SK-N-SH treated with all-trans-retinoic acid at 6 μM for 48 hours (cell line): ENCODE measurements at regions not wholly inside any gene's neighbourhood (a gene's known extent, or its start where the extent isn't known, plus 50 kb on each side); places are given as distances from the start of the nearest gene placed in this dataset.

Experiments
- ATAC-seq: fragments of 200-7000 bp; cut with Tn5 transposase; 3 replicates; pipeline ENCODE4 v1.9.1; 2020; ENCODE audit warnings: mild to moderate bottlenecking, moderate library complexity
- ARNTL ChIP-seq: fragments of 450-650 bp; formaldehyde crosslinking; IDR thresholded peaks from 2 replicates; pipeline ENCODE4 v1.5.0; 2020; ENCODE audit warnings: low read depth, mild to moderate bottlenecking, moderate library complexity, borderline replicate concordance
- BACH2 ChIP-seq: fragments of 250-450 bp; sonication (Bioruptor Pico); IDR thresholded peaks from 2 replicates; pipeline ENCODE4 v1.9.0; 2021; ENCODE audit warnings: mild to moderate bottlenecking, borderline replicate concordance
- CREB5 ChIP-seq: fragments of 250-450 bp; sonication (Bioruptor Pico); IDR thresholded peaks from 2 replicates; pipeline ENCODE4 v1.5.1; 2020; ENCODE audit warnings: low read depth, mild to moderate bottlenecking, moderate library complexity
- CSDC2 ChIP-seq: fragments of 250-450 bp; sonication (Bioruptor Pico); IDR thresholded peaks from 2 replicates; pipeline ENCODE4 v1.5.0; 2020; ENCODE audit warnings: mild to moderate bottlenecking, moderate library complexity
- CSRNP3 ChIP-seq: fragments of 250-450 bp; sonication (Bioruptor Pico); IDR thresholded peaks from 2 replicates; pipeline ENCODE4 v1.5.1; 2021; ENCODE audit warnings: mild to moderate bottlenecking, moderate library complexity
- ESRRG ChIP-seq: fragments of 250-450 bp; sonication (Bioruptor Pico); IDR thresholded peaks from 2 replicates; pipeline ENCODE4 v1.6.1; 2021; ENCODE audit warnings: mild to moderate bottlenecking
- GLIS3 ChIP-seq: fragments of 250-450 bp; sonication (Bioruptor Pico); IDR thresholded peaks from 2 replicates; pipeline ENCODE4 v1.5.0; 2020; ENCODE audit warnings: mild to moderate bottlenecking, moderate library complexity
- ISL1 ChIP-seq: fragments of 250-450 bp; sonication (Bioruptor Pico); IDR thresholded peaks from 2 replicates; pipeline ENCODE4 v2.1.2; 2022; ENCODE audit warnings: mild to moderate bottlenecking, moderate library complexity
- OSR1 ChIP-seq: fragments of 250-450 bp; sonication (Bioruptor Pico); IDR thresholded peaks from 2 replicates; pipeline ENCODE4 v1.8.0; 2022; ENCODE audit warnings: moderate library complexity, mild to moderate bottlenecking, inconsistent platforms
- PATZ1 ChIP-seq: fragments of 250-450 bp; sonication (Bioruptor Pico); IDR thresholded peaks from 2 replicates; pipeline ENCODE4 v1.8.0; 2020; ENCODE audit warnings: mild to moderate bottlenecking, moderate library complexity, borderline replicate concordance
- POU6F1 ChIP-seq: fragments of 250-450 bp; sonication (Bioruptor Pico); IDR thresholded peaks from 2 replicates; pipeline ENCODE4 v1.8.0; 2021; ENCODE audit warnings: low read depth, mild to moderate bottlenecking, moderate library complexity, borderline replicate concordance
- PPARA ChIP-seq: fragments of 250-450 bp; sonication (Bioruptor Pico); IDR thresholded peaks from 2 replicates; pipeline ENCODE4 v1.5.0; 2020; ENCODE audit warnings: mild to moderate bottlenecking, borderline replicate concordance
- RARB ChIP-seq: fragments of 250-450 bp; sonication (Bioruptor Pico); IDR thresholded peaks from 2 replicates; pipeline ENCODE4 v1.8.0; 2021; ENCODE audit warnings: mild to moderate bottlenecking, moderate library complexity
- SNAI2 ChIP-seq: fragments of 250-450 bp; sonication (Bioruptor Pico); IDR thresholded peaks from 2 replicates; pipeline ENCODE4 v1.5.0; 2020; ENCODE audit warnings: mild to moderate bottlenecking, moderate library complexity
- TCF4 ChIP-seq: fragments of 250-450 bp; sonication (Bioruptor Pico); IDR thresholded peaks from 2 replicates; pipeline ENCODE4 v1.8.0; 2021; ENCODE audit warnings: mild to moderate bottlenecking, moderate library complexity, borderline replicate concordance
- TOX ChIP-seq: fragments of 250-450 bp; sonication (Bioruptor Pico); IDR thresholded peaks from 2 replicates; pipeline ENCODE4 v1.8.0; 2021; ENCODE audit warnings: mild to moderate bottlenecking, moderate library complexity, borderline replicate concordance
- TSHZ2 ChIP-seq: fragments of 250-450 bp; sonication (Bioruptor Pico); IDR thresholded peaks from 2 replicates; pipeline ENCODE4 v1.5.0; 2020; ENCODE audit warnings: mild to moderate bottlenecking, moderate library complexity
- ZC3H10 ChIP-seq: fragments of 250-450 bp; sonication (Bioruptor Pico); IDR thresholded peaks from 2 replicates; pipeline ENCODE4 v1.5.1; 2021; ENCODE audit warnings: mild to moderate bottlenecking, moderate library complexity
- ZFP3 ChIP-seq: fragments of 250-450 bp; sonication (Bioruptor Pico); IDR thresholded peaks from 2 replicates; pipeline ENCODE4 v1.5.0; 2020; ENCODE audit warnings: mild to moderate bottlenecking, moderate library complexity
- ZFP30 ChIP-seq: fragments of 450-650 bp; formaldehyde crosslinking; IDR thresholded peaks from 2 replicates; pipeline ENCODE4 v1.5.0; 2022; ENCODE audit warnings: mild to moderate bottlenecking, moderate library complexity
- ZNF565 ChIP-seq: fragments of 450-650 bp; formaldehyde crosslinking; conservative IDR thresholded peaks from 2 replicates; pipeline ENCODE4 v1.5.0; 2020; ENCODE audit warnings: low read depth, mild to moderate bottlenecking, moderate library complexity
- ZNF70 ChIP-seq: fragments of 450-650 bp; formaldehyde crosslinking; IDR thresholded peaks from 2 replicates; pipeline ENCODE4 v1.5.0; 2020; ENCODE audit warnings: mild to moderate bottlenecking, moderate library complexity

- no peak for ATAC-seq
- TF ChIP-seq TSHZ2 (CRISPR knock-in tag) (no peak), ZC3H10 (CRISPR knock-in tag) (no peak), CSRNP3 (CRISPR knock-in tag) (no peak), GLIS3 (CRISPR knock-in tag) (no peak), ZFP30 (CRISPR knock-in tag) (no peak), CSDC2 (CRISPR knock-in tag) (no peak), TCF4 (no peak), POU6F1 (CRISPR knock-in tag) (no peak), ISL1 (no peak), ESRRG (CRISPR knock-in tag) (no peak)
These were observed 523.5 kb upstream of the KLF4 start for GRCh38 chr9:108012886-108013665.

- no peak for ATAC-seq
- no peak for TF ChIP-seq RARB
- no peak for TF ChIP-seq ARNTL
- no peak for TF ChIP-seq ZNF565 (CRISPR knock-in tag)
- TF ChIP-seq SNAI2 (CRISPR knock-in tag), result no peak
- TF ChIP-seq CSDC2 (CRISPR knock-in tag), result no peak
- TF ChIP-seq CREB5 (CRISPR knock-in tag), result no peak
- TF ChIP-seq BACH2 (CRISPR knock-in tag), result no peak
- no peak for TF ChIP-seq CSRNP3 (CRISPR knock-in tag)
- TF ChIP-seq ZFP3 (CRISPR knock-in tag), result no peak
- no peak for TF ChIP-seq TSHZ2 (CRISPR knock-in tag)
- no peak for TF ChIP-seq ESRRG (CRISPR knock-in tag)
- TF ChIP-seq ZNF70, result no peak
- no peak for TF ChIP-seq TCF4
- TF ChIP-seq PATZ1 (CRISPR knock-in tag), result no peak
- TF ChIP-seq ZC3H10 (CRISPR knock-in tag), result no peak
- no peak for TF ChIP-seq GLIS3 (CRISPR knock-in tag)
- TF ChIP-seq TOX (CRISPR knock-in tag), result no peak
- no peak for TF ChIP-seq OSR1
- no peak for TF ChIP-seq PPARA (CRISPR knock-in tag)
These were observed 522.8 kb upstream of the KLF4 start for GRCh38 chr9:108012405-108012804.
